GM21737 (cell line): ENCODE measurements at regions not wholly inside any gene's neighbourhood (a gene's known extent, or its start where the extent isn't known, plus 50 kb on each side); places are given as distances from the start of the nearest gene placed in this dataset.
"Not testable (repeated sequence)": the region's sequence is repeated elsewhere in the genome, so short reads cannot be mapped to it uniquely, and the experiment has no call there.

Experiments used
- ATAC-seq: cut with Tn5 transposase; IDR thresholded peaks from one replicate; pipeline ENCODE4 v1.9.1; 2021; ENCODE audit warnings: mild to moderate bottlenecking, moderate library complexity; ENCODE audit not compliant: unreplicated experiment

DNA sequence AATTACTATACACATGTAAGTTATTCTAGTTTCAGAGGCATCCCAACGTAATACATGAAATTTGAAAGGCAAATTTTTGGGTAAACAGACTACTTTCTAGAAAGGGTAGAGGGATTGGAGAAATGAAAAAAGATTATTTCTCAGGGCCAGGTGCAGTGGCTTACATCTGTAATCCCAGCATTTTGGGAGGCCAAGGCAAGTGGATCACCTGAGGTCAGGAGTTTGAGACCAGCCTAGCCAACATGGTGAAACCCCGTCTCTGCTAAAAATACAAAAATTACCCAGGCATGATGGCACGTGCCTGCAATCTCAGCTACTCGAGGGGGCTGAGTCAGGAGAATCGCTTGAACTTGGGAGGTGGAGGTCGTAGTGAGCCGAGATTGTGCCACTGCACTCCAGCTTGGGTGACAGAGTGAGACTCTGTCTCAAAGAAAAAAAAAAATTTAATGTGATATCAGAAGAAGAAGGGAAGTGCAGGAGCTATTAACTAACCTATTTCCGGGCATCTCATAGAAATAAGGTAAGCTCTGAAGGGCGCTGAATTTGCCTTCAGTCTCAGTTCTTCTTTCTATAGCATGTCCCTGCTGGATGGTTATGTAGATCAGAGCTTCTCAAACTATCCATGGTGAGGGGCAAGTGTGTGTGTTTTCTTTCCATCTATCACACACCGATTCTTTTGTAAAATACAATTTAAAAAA is 100.3 kb upstream of the MTHFD1L start:
- peak; percentile 88 for ATAC-seq

- no peak for ATAC-seq
These were observed 99.1 kb upstream of the MTHFD1L start for GRCh38 chr6:150766201-150766997.

- no peak for ATAC-seq
These were observed 98.3 kb upstream of the MTHFD1L start for GRCh38 chr6:150767161-150767560.

DNA sequence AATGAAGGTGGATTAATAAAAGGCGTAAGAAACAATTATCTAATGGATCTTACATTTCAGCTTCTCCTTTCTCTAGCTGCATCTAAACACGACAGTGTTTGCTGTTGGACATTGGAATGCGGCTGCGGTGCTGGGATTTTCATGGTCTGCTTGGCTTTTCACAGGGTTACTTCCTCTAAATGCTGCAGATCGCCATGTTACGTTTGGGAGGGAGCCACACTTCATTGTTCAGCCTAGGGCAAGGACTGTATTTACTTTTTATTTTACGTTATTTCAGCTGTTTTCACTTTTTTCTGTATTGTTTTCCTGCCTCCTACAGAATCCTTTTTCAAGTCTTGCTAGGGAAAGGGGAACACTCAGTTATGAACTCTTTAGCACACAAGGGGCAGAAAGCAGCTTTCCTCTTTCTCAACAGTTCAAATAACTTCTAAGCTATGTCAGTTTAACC is 97.9 kb upstream of the MTHFD1L start:
- no peak for ATAC-seq

DNA sequence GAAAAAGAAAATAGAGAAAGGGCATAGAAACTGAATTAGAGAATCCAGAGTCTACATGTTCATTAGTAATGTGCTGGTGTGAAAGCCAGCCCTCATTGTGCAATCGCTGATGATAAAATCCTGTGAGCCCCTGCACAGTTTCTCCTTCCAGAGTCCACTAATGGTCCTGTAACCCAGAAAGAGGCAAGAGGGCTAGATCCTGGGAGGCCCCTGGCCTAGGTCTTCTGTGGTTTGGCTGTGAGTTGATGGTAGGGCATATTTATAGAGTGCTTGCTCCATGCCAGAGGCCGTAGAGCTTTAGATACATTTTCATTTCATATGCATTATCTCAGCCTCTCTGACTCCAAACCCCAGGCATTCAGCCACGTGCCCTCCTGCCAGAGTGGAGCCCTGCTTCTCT is 94.9 kb upstream of the MTHFD1L start:
- no peak for ATAC-seq

GRCh38 chr6:150773969-150774368 is 91.5 kb upstream of the MTHFD1L start:
- no peak for ATAC-seq

DNA sequence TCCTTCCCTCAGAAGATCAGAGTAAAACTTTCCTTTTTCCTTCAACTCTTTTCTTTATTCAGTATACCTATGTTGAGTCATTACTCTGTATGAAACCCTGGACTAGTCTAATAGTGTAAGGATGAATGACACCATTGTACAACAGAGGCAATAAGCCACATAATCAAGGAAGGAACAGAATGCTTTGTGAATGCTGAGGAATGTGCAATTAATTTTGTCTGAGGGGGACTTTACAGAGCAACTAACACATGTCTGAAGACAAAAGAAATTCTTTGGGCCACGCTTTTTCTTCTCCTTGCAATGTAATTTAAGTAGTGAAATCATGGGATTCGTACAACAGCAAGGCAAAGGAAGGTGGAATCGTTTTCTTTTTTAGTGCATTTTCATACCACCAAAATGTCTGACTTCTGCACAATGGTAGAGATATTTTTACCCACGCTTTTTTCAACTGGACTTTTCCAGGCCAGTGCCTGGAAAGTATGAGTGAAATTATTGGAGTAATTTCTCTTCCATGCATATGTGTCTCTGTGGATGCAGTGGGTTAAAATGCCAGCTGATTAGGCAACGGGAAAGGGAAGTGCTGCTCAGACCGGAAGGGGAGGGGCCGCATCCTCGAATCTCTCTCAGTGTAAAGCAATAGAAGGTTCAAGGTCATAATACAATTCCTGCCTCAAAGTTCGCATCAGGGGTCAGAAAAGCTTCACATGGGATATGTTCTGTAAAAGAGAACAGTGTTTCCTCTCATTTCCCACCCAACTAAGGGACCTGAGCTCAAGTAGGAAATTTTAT is 89.9 kb upstream of the MTHFD1L start:
- no peak for ATAC-seq

DNA sequence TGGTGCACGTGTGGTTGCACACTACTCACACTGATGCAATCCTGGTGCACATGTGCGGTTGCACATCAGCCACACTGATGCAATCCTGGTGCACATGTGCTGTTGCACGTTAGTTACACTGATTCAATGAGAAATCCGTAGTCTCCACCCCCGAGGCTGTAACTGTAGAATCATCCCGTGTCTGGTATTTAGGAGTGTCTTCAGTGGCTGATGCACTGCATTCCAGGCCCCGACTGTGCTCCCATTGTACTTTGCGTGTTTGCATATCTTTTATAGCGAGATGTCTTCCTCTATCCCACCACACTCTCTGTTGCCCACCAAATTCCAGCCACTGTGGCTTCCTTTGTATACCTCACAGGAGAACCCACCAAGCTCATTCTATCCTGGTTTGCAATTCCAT is 87.8 kb upstream of the MTHFD1L start:
- ATAC-seq = no peak

DNA sequence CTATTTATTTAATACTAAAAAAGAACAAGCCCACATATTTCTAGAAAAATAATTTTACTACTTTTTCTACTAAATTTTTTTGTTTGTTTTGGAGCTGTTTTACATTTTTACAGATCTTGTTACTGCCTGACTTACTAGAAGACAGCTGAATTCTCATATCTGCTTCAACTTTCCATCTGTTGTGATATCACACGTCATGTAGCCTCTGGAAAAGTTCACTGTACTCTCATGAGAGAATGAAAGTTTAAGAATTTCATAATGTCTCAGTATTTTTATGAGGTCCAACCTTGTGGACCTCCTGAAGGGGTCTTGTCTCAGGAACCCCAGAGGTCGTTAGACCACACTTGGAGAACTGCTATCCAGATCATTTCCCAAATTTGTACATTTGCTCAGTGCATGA is 81.7 kb upstream of the MTHFD1L start:
- no peak for ATAC-seq

DNA sequence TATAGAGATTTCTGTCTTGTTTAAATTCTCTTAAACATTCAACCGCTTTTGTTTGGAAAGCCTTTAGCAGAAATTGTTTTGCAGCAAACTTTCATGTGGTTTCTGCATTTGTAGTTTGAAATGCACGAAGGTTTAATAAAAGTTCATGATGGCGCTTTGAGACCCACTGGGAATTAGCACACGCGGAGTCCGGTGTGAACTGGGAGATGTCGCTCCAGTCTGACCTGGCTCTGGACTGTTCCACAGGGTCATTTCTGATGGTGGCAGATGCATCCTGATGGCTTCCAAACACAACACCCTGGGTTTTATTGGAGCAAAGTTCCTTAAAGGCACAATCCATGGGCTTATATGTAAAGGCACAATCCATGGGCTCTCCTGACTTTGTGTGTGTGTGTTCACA is 78.1 kb upstream of the MTHFD1L start:
- no peak for ATAC-seq

- ATAC-seq = no peak
These were observed 77.4 kb upstream of the MTHFD1L start for GRCh38 chr6:150788089-150788488.

- not testable (repeated sequence) for ATAC-seq
These were observed 75.6 kb upstream of the MTHFD1L start for GRCh38 chr6:150789906-150790305.

DNA sequence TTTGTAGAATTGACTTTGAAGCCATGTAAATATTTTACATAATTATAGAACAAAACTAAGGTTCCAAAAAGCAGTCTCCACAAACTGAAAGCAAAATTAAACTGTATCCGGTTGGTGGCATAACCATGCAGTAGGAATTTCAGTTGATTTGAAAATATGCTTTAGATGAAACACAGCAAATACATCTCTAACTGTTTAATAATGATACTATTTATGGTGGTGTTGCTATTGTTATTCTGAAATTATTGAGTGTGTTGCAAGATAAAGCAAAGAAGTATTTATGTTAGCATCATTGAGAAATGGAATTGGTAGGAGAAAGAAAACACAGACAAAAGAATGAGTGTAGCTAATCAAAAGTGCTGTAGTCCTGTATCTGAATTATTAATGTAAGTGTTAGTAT is 73.8 kb upstream of the MTHFD1L start:
- no peak for ATAC-seq

GRCh38 chr6:150797949-150798348 is 67.6 kb upstream of the MTHFD1L start:
- no peak for ATAC-seq

- no peak for ATAC-seq
These were observed 66.2 kb upstream of the MTHFD1L start for GRCh38 chr6:150799276-150799805.

DNA sequence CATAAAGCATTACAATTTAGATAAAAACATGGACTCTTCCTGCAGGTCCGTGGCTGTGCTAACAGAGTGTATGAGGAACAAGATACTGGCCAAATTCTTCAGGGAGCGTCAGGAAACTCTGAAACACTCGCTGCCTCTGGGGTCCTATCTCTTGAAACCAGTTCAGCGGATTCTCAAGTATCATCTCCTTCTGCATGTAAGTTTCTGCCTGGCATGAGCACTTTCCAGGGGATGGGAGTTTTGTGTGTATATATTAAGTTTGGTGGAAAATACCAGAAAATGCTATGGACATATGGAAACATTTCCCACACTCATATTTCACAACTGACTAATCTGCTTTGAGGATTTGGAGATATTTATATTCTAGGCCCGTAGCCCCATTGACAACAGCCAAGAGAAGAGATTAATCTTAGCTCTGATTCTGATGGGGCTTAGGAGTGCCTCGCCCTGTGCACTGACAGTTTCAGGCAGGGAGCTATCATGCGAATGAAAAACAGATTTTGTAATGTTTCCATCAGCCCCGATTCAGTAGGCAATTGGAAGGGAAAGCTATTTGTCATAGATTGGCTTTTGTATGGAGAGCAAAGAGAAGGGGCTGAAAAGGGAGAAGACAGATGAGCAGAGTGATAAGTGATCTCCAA is 64.7 kb upstream of the MTHFD1L start:
- no peak for ATAC-seq

- no peak for ATAC-seq
These were observed 58.7 kb upstream of the MTHFD1L start for GRCh38 chr6:150806790-150807189.

DNA sequence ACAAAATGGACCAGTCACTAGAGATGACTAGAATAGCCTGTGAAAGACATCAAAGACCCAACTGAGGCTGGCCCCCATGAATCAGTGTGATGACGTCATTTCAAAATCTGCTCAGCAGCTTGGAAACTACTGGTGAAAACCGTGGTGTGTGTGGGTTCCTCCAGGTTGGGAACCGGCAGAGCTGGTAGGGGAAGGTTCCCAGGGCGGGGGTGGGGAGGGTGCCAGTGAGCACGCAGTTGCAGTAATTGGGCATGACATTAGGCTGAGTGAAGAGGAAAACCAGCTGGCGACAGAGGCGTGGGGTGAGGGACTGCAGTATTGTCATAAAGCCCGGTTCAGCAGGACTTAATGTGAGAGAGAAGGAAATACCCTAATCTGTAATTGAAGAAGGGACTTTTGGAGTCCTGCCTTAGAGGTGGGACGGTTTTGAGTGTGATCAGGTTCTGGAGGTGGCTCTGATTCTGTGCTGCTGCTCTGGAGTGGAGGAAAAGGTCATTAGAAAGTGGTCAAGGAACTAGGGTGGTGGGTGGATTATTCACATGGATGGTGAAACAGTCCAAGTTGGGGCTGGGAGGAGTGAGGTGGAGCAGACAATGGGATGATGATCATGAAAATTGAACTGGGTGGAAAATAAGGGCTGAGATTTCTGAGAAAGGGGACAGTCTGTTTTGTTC is 52.0 kb upstream of the MTHFD1L start:
- ATAC-seq = peak; percentile 42

DNA sequence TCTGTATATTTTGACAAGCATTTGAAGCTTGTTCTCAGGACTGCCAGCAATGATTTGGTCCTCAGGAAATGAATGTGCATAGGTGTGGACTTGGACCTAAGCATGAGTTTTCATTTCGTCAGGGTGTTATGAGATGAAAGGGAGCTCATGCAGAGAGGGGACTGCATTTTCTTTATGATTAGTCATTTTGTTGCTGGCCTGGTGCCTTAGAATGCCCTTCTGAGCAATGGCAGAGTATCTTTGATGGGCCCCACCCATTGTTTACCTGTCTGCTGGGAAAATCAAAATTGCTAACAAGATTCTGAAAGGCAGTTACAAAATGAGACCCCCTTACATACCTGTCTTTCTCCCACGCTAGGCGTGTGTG is 51.5 kb upstream of the MTHFD1L start:
- peak; percentile 56 for ATAC-seq
